GM23338 (cell line): ENCODE measurements at regions not wholly inside any gene's neighbourhood (a gene's known extent, or its start where the extent isn't known, plus 50 kb on each side); places are given as distances from the start of the nearest gene placed in this dataset.
"Not testable (repeated sequence)": the region's sequence is repeated elsewhere in the genome, so short reads cannot be mapped to it uniquely, and the experiment has no call there.

ENCODE experiments used
- ATAC-seq: fragments of 200-7000 bp; cut with Tn5 transposase; 3 replicates; pipeline ENCODE4 v1.9.1; 2020
- DNase-seq: peaks from one replicate; pipeline ENCODE4 v3.0.0-alpha.2; 2015; ENCODE audit warnings: low spot score
- H2AFZ ChIP-seq: fragments of 200-600 bp; sonication (generic); 2 replicates; pipeline ENCODE4 v1.8.0; 2016; ENCODE audit warnings: antibody characterized with exemption, mild to moderate bottlenecking, moderate library complexity
- H3F3A ChIP-seq: fragments of 200-600 bp; sonication (generic); replicated peaks from 2 replicates; pipeline ENCODE4 v1.8.0; 2017; ENCODE audit warnings: antibody characterized with exemption, mixed run types, low read depth
- H3K27ac ChIP-seq: fragments of 200-600 bp; sonication (generic); 2 replicates; pipeline ENCODE4 v1.6.1; 2016; ENCODE audit warnings: low read depth
- H3K27me3 ChIP-seq: fragments of 200-600 bp; sonication (generic); 2 replicates; pipeline ENCODE4 v1.8.0; 2016; ENCODE audit warnings: mild to moderate bottlenecking, mixed run types, moderate library complexity; ENCODE audit not compliant: insufficient read depth
- H3K36me3 ChIP-seq: fragments of 200-600 bp; sonication (generic); 2 replicates; pipeline ENCODE4 v1.8.0; 2016; ENCODE audit warnings: mild to moderate bottlenecking; ENCODE audit not compliant: insufficient read depth
- H3K4me1 ChIP-seq: fragments of 200-600 bp; sonication (generic); 2 replicates; pipeline ENCODE4 v1.8.0; 2016; ENCODE audit warnings: mild to moderate bottlenecking, moderate library complexity; ENCODE audit not compliant: insufficient read depth
- H3K4me2 ChIP-seq: fragments of 200-600 bp; sonication (generic); 2 replicates; pipeline ENCODE4 v1.7.1; 2017; ENCODE audit warnings: mixed run types
- H3K4me3 ChIP-seq: fragments of 200-600 bp; sonication (generic); 2 replicates; pipeline ENCODE4 v1.6.1; 2016; ENCODE audit warnings: mixed run types
- H3K79me2 ChIP-seq: fragments of 200-600 bp; sonication (generic); replicated peaks from 2 replicates; pipeline ENCODE4 v1.8.0; 2017; ENCODE audit warnings: mild to moderate bottlenecking; ENCODE audit not compliant: insufficient read depth
- H3K9me2 ChIP-seq: fragments of 200-600 bp; sonication (generic); 2 replicates; pipeline ENCODE4 v1.8.0; 2017; ENCODE audit not compliant: insufficient read depth
- H4K20me1 ChIP-seq: fragments of 200-600 bp; sonication (generic); replicated peaks from 2 replicates; pipeline ENCODE4 v1.8.0; 2017; ENCODE audit warnings: mild to moderate bottlenecking; ENCODE audit not compliant: insufficient read depth
- H3K27ac Mint-ChIP-seq: 2 replicates; pipeline ENCODE4 v1.8.0; 2020; ENCODE audit warnings: inconsistent platforms, mild to moderate bottlenecking, moderate library complexity, mixed read lengths
- H3K27me3 Mint-ChIP-seq: 3 replicates; pipeline ENCODE4 v1.8.0; 2022; ENCODE audit warnings: low read depth, mild to moderate bottlenecking, moderate library complexity, mixed read lengths, inconsistent platforms; ENCODE audit not compliant: insufficient read depth, poor library complexity
- H3K36me3 Mint-ChIP-seq: 3 replicates; pipeline ENCODE4 v1.8.0; 2021; ENCODE audit warnings: low read depth, mild to moderate bottlenecking, inconsistent platforms, moderate library complexity, mixed read lengths
- H3K4me1 Mint-ChIP-seq: 3 replicates; pipeline ENCODE4 v1.8.0; 2020; ENCODE audit warnings: mild to moderate bottlenecking, inconsistent platforms, mixed read lengths
- H3K4me3 Mint-ChIP-seq: 3 replicates; pipeline ENCODE4 v1.8.0; 2021; ENCODE audit warnings: moderate library complexity, mild to moderate bottlenecking, inconsistent platforms, mixed read lengths
- H3K9me3 Mint-ChIP-seq: 3 replicates; pipeline ENCODE4 v1.8.0; 2020; ENCODE audit warnings: moderate library complexity, mild to moderate bottlenecking, inconsistent platforms, mixed read lengths
- CREB1 ChIP-seq: fragments of 250-450 bp; sonication (Bioruptor Pico); IDR thresholded peaks from 2 replicates; pipeline ENCODE4 v1.5.0; 2020; ENCODE audit warnings: low read depth, mild to moderate bottlenecking, moderate library complexity
- EZH2 ChIP-seq: fragments of 200-600 bp; sonication (generic); IDR thresholded peaks from one replicate; pipeline ENCODE4 v1.8.0; 2017; ENCODE audit warnings: antibody characterized with exemption, mild to moderate bottlenecking, low read depth; ENCODE audit not compliant: unreplicated experiment
- EZH2phosphoT487 ChIP-seq: fragments of 200-600 bp; sonication (generic); IDR thresholded peaks from one replicate; pipeline ENCODE4 v1.8.1; 2018; ENCODE audit warnings: antibody characterized with exemption; ENCODE audit not compliant: unreplicated experiment
- JUNB ChIP-seq: IDR thresholded peaks from one replicate; pipeline ENCODE4 v1.6.1; 2016; ENCODE audit warnings: antibody characterized with exemption; ENCODE audit not compliant: unreplicated experiment
- NANOG ChIP-seq: IDR thresholded peaks from 2 replicates; pipeline ENCODE4 v1.6.1; 2016; ENCODE audit warnings: antibody characterized with exemption, borderline replicate concordance
- POLR2AphosphoS5 ChIP-seq: IDR thresholded peaks from 2 replicates; pipeline ENCODE4 v1.6.1; 2016; ENCODE audit warnings: antibody characterized with exemption, low read depth
- ZNF114 ChIP-seq: fragments of 250-450 bp; sonication (Bioruptor Pico); IDR thresholded peaks from 2 replicates; pipeline ENCODE4 v1.5.0; 2020; ENCODE audit warnings: mild to moderate bottlenecking, moderate library complexity
- ZNF331 ChIP-seq: fragments of 250-450 bp; sonication (Bioruptor Pico); IDR thresholded peaks from 2 replicates; pipeline ENCODE4 v1.5.0; 2020; ENCODE audit warnings: low read depth, mild to moderate bottlenecking, moderate library complexity
- TF ChIP-seq, protein P1 (sequence below), 2 experiments: fragments of 200-600 bp in 1 of 2; sonication (generic) in 1 of 2; conservative IDR thresholded peaks; 2 replicates each; pipeline versions ENCODE4 v1.5.1 to v1.6.1; 2016 to 2017; ENCODE audit warnings: antibody characterized with exemption in 2 of 2, low read depth in 2 of 2, mild to moderate bottlenecking in 2 of 2, moderate library complexity in 1 of 2
- TF ChIP-seq, protein P2 (sequence below): IDR thresholded peaks from 2 replicates; pipeline ENCODE4 v1.6.1; 2016; ENCODE audit warnings: antibody characterized with exemption

DNA sequence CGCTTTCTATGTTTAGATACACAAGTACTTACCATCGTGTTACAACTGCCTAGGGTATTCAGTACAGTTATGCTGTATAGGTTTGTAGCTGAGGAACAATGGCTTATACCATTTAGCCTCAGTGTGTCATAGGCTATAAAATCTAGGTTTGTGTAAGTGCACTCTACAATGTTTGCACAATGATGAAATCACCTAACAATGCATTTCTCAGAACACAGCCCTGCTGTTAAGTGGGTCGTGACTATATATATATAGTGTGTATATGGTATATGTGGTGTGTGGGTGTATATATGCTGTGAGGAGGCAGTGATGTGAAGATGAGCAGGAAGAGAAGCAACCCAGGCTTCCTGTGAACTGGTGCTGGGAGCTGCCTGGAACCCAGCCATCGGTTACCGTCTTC is 65.6 kb upstream of the MKI67 start:
- Mint-ChIP-seq H3K27ac (no peak overlapping the region), H3K9me3 (0 out of 3 replicates have a peak, but pooled peaks cover 2% of the 10 kb centered on the region), H3K27me3 (peaks cover 14% of the 10 kb centered on the region), H3K4me3 (no peak overlapping the region), H3K36me3 (no peaks in the 10 kb centered on the region), H3K4me1 (peaks cover 15% of the 10 kb centered on the region)
- no peaks in the 10 kb centered on the region for H3K9me2 ChIP-seq
- H3K27ac ChIP-seq, result no peak overlapping the region
- H3K4me1 ChIP-seq, result 0 out of 2 replicates have a peak, but pooled peaks cover 5% of the 10 kb centered on the region
- DNase-seq (no peak), ATAC-seq (no peak)
- H3K79me2 ChIP-seq, result no peaks in the 10 kb centered on the region
- H4K20me1 ChIP-seq, result no peaks in the 10 kb centered on the region
- no peaks in the 10 kb centered on the region for H3F3A ChIP-seq
- H3K36me3 ChIP-seq, result no peaks in the 10 kb centered on the region
- no peak overlapping the region for H3K4me2 ChIP-seq
- H3K4me3 ChIP-seq, result no peak overlapping the region
- TF ChIP-seq ZNF331 (CRISPR knock-in tag) (no peak), JUNB (no peak), EZH2phosphoT487 (no peak), NANOG (no peak), CREB1 (CRISPR knock-in tag) (no peak), POLR2AphosphoS5 (no peak), ZNF114 (CRISPR knock-in tag) (no peak), EZH2 (no peak)
- TF ChIP-seq, protein P1, sequence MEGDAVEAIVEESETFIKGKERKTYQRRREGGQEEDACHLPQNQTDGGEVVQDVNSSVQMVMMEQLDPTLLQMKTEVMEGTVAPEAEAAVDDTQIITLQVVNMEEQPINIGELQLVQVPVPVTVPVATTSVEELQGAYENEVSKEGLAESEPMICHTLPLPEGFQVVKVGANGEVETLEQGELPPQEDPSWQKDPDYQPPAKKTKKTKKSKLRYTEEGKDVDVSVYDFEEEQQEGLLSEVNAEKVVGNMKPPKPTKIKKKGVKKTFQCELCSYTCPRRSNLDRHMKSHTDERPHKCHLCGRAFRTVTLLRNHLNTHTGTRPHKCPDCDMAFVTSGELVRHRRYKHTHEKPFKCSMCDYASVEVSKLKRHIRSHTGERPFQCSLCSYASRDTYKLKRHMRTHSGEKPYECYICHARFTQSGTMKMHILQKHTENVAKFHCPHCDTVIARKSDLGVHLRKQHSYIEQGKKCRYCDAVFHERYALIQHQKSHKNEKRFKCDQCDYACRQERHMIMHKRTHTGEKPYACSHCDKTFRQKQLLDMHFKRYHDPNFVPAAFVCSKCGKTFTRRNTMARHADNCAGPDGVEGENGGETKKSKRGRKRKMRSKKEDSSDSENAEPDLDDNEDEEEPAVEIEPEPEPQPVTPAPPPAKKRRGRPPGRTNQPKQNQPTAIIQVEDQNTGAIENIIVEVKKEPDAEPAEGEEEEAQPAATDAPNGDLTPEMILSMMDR (conservative IDR thresholded peaks at IDR 0.05; ENCODE audit: low read depth in 2 of 2), result no peak
- TF ChIP-seq, protein P2, sequence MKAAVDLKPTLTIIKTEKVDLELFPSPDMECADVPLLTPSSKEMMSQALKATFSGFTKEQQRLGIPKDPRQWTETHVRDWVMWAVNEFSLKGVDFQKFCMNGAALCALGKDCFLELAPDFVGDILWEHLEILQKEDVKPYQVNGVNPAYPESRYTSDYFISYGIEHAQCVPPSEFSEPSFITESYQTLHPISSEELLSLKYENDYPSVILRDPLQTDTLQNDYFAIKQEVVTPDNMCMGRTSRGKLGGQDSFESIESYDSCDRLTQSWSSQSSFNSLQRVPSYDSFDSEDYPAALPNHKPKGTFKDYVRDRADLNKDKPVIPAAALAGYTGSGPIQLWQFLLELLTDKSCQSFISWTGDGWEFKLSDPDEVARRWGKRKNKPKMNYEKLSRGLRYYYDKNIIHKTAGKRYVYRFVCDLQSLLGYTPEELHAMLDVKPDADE, result no peak
- no peak overlapping the region for H2AFZ ChIP-seq
- H3K27me3 ChIP-seq, result no peaks in the 10 kb centered on the region

DNA sequence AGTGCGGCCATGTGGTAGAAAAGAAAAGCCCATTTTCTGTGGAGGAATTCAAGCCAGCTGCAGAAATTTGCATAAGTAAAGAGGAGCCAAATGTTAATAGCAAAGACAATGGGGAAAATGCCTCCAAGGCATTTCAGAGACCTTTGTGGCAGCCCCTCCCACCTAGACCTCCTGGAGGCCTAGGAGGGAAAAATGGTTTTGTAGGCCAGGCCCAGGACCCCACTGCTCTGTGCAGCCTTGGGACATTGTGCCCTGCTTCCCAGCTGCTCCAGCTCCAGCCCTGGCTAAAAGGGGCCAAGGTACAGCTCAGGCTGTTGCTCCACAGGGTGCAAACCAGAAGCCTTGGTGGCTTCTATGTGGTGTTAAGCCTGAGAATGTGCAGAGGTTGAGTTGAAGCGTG is 75.6 kb upstream of the MKI67 start:
- H3K4me2 ChIP-seq, result not testable (repeated sequence)

More for the DNA sequence above, 75.6 kb upstream of the MKI67 start:
- TF ChIP-seq NANOG, result 0 out of 2 replicates have a peak, but pooled peaks have one; percentile 24
- Mint-ChIP-seq H3K9me3 (peaks cover 40% of the 10 kb centered on the region), H3K36me3 (peaks cover 36% of the 10 kb centered on the region)
- not testable (repeated sequence) for H3K4me3 ChIP-seq, H3K4me1 ChIP-seq, H3K27ac Mint-ChIP-seq, H3F3A ChIP-seq, H3K9me2 ChIP-seq, H3K4me1 Mint-ChIP-seq, H4K20me1 ChIP-seq, H2AFZ ChIP-seq, H3K27me3 ChIP-seq, H3K27ac ChIP-seq, H3K4me3 Mint-ChIP-seq, H3K27me3 Mint-ChIP-seq, H3K79me2 ChIP-seq
- ATAC-seq (peak; percentile 74), DNase-seq (peak; percentile 65)
- H3K36me3 ChIP-seq, result 0 out of 2 replicates have a peak, but pooled peaks cover 11% of the 10 kb centered on the region
